HG03520 (cell line): ENCODE measurements at regions not wholly inside any gene's neighbourhood (a gene's known extent, or its start where the extent isn't known, plus 50 kb on each side); places are given as distances from the start of the nearest gene placed in this dataset.
"Not testable (repeated sequence)": the region's sequence is repeated elsewhere in the genome, so short reads cannot be mapped to it uniquely, and the experiment has no call there.

Experiments
- ATAC-seq: cut with Tn5 transposase; IDR thresholded peaks from one replicate; pipeline ENCODE4 v1.9.1; 2021; ENCODE audit warnings: mild to moderate bottlenecking, moderate library complexity; ENCODE audit not compliant: unreplicated experiment

DNA sequence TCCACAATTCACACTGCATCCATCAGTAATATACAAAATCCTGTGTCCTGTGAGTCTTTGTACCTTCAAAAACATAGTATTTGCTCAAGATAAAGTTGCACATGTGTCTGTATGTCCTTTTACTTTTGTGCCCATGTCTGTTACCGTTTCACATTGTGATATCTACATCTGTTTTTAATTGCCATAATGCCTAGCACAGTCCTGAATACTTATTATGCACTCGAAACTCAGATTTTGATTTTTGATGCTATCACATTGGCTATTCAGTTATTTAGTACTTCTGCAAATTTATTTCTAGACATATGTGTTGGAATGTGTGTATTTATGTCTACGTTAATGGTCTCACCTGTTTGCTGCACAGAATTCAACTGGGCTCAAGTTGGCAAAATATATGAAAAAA is 452.8 kb upstream of the ZEB2 start:
- no peak for ATAC-seq

DNA sequence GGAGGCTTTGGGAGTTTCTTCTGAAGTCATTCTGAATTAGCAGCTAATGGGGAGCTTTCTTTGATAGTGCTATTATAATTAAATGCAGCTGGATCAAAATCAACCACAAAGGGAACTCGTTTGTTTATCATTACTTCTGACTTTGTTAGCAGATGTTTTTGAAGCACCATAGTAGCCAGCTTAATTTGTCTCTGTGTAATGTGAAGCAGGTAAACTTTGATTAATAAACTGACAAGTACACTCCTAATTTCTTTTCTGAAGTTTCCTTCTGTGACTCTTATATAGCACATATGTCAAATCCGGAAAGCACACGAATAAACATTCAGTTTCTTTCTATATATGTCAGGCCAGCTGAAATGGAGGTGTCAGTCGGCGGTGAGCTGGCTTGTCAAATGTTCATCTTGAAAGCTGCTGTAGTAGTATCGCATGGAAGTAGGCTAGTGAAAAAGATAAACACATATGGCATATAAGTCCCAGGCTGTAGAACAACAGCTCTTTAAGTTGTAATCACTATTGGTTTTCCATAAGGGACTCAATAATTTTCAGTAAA is 451.9 kb upstream of the ZEB2 start:
- no peak for ATAC-seq

DNA sequence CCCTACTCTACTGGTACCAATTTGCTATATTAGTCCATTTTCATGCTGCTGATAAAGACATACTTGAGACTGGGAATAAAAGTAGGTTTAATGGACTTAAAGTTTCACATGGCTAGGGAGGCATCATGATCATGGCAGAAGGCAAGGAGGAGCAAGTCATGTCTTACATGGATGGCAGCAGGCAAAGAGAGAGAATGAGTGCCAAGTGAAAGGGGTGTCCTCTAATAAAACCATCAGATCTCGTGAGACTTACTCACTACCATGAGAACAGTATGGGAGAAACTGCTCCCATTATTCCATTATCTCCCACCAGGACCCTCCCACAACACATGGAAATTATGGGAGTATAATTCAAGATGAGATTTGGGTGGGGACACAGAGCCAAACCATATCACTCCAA is 450.5 kb upstream of the ZEB2 start:
- ATAC-seq = not testable (repeated sequence)

DNA sequence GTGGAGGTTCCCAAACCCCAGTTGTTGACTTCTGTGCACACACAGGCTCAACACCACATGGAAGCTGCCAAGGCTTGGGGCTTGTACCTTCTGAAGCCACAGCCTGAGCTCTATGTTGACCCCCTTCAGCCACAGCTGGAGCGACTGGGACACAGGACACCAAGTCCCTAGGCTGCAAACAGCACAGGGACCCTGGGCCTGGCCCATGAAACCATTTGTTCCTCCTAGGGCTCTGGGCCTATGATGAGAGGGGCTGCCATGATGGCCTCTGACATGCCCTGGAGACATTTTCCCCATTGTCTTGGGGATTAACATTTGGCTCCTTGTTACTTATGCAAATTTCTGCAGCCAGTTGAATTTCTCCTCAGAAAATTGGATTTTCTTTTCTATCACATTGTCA is 449.6 kb upstream of the ZEB2 start:
- ATAC-seq = not testable (repeated sequence)

DNA sequence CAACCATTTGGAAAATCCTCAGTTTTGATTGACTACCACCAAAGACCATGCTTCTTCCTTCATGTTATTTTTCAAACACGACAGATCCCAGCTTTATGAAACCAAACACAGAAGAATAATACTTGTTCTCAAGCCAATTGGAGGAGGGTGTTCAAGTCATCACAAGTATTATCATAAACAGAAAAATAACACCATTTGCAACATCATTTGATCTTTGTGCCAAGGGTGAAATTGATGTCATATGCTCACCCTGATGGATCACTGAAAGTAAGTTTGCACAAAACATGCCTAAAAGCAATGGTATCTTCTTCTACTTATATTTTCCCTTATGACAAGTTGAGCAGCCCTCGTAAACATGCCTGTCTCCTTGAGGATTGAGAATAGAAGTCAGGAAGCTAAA is 448.0 kb upstream of the ZEB2 start:
- no peak for ATAC-seq

DNA sequence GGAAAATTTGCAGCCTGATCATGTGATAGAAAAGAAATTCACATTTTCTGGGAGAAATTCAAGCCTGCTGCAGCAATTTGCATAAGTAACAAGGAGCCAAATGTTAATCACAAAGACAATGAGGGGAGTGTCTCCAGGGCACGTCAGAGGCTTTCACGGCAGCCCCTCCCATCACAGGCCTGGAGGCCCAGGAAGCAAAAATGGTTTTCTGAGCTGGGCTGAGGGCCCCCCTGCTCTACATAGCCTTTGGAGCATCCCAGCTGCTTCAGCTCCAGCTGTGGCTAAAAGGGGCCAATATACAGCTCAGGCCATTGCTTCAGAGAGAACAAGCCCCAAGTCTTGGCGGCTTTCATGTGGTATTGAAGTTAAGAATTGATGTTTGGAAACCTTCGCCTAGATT is 445.3 kb upstream of the ZEB2 start:
- no peak for ATAC-seq

DNA sequence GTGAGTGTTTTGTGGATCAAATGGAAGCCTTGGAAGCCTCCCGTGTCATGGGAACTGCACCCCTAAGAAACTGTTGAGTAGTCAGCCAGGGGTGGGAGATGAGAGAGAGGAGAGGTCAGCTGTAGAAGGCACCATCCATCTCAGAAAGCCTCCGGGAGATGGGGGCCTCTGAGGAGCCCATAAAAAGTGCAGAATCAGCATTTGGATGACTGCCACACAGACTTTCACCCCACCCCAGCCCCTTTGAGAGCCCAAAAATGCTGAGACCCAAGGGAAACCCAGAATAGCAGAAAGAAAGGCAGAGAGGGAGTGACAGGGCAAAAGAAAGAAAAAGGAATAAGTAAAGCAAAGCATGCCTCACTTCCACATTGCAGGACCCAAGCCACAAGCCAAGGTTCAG is 443.1 kb upstream of the ZEB2 start:
- ATAC-seq = no peak

DNA sequence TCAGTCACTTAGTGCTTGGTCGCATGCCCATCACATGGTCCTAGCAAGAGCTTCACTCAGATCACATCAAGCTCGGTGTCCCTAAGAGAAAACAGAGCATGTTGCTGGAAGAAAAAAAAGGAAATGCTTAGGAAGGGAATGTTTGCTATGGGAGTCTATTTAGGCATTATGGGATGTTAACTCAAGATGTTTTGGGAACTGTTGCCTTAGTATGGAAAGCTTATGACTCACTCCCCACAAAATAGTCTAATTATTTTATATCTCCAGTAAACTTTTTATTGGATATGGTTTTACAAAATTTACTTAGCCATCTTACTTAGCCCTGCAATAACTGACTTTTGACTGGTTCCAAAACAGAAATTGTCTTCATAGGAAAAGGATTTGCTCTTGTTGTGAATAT is 439.5 kb upstream of the ZEB2 start:
- ATAC-seq = no peak

DNA sequence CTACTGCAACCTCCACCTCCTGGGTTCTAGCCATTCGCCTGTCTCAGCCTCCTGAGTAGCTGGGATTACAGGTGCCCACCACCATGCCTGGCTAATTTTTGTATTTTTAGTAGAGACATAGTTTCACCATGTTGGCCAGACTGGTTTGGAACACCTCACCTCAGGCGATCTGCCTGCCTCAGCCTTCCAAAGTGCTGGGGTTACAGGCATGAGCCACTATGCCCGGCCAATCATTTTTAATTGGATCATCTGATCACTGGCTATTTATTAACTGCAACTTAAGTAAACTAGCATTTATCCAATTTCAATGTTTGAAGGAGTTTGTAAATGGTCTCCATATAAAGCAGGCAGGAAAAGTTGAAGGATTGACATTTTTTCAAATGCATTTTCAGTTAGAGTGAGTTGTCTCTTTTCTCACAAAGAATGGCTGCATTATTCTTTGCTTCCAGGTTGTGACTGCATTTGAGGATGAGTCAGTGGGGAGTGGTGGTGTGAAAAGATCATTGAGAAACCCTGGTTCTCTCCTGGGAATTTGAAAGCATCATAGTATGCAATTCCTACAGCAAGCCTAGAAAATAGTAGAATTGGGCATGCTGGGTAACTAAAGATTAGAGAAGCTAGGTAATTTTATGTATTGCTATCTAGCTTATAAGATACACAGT is 431.1 kb upstream of the ZEB2 start:
- ATAC-seq = no peak

DNA sequence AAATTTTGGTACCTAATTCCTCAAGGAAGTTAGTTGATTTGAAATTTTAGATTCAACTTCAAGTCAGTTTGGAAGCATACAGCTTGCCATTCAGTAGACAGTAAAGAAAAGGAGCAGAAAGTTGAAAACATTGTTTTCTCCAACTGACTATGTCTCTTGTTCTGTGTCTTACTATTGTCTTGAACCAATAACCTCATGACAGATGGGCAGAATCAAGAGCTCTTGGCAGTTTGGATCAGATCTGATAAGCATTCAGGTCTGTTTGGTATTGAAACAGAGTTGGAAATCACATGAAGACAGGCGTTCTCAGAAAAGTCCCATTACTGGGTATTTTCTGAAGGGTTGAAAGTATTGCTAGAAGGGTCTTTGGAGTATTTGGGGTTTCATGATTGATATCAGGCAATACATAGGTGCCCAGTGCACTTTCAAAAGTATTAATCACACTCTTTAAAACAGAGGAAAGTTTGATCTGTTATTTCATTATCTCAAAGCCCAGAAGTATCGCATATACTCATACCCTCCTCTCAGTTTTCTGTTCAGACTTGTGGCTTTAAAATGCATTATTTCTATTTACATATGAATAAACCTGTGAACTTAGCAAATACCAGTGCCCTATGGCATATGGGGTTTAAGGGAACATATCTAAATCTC is 428.4 kb upstream of the ZEB2 start:
- no peak for ATAC-seq

DNA sequence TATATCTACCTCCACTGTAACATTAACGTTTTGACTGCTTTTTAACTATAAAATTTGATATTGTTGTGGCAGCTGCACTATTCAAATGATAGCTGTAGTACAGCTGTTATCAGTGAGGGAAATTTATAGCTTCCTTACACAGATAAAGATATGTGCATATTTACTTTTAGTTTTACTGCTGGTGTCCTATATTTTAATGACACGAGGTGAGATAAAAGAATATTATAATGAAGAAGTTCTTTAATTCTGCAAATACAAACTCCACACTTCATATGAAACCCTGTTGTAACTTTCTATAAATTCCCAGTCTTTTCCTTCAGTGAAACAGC is 427.8 kb upstream of the ZEB2 start:
- no peak for ATAC-seq

DNA sequence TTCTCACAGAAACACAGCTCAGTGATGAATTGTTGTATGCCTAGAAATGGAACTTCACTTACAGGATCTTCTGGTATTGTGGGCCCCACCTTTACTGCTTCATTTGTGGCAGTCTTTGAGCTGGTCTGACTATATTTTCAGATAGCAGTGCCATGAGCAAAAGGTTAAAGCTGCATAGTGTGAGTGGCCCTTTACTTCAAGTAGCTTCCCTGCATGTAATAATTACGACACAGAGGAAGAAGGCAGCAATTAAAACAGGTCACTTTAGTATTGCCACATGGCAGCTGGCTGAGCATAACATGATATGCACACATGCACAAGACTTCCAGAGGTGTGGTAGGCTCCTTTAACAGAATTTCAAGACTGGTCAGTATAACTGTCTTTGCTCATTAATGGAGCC is 426.3 kb upstream of the ZEB2 start:
- ATAC-seq = no peak

DNA sequence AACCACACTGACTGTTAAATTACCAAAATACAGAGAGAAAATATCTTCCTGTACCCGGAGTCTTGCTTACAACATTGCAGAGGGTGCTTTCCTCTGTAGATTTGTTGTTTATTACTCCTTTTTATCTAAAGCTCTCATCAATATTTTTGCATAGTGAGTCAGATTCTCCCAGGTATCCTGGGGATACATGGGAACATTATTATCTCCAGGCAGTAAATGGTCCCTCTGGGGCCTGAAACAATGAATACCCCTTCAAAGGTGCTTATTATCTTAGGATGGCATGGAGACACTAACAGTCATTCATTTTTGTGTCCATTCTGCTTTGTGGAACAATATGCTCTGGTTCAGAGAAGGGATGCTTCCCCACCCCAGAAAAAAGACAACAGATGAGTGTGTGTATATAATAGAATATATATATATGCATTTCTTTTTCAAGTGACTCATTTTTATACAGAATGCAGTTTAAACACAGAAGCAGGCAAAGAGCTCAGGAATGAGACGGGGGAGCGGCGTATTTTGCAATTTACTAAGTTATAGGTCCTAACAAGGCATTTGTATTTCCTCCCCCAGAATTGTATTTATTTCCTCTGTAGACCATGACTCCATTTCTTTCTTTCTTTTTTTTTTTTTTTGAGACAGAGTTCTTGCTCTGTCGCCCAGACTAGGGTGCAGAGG is 424.8 kb upstream of the ZEB2 start:
- no peak for ATAC-seq

DNA sequence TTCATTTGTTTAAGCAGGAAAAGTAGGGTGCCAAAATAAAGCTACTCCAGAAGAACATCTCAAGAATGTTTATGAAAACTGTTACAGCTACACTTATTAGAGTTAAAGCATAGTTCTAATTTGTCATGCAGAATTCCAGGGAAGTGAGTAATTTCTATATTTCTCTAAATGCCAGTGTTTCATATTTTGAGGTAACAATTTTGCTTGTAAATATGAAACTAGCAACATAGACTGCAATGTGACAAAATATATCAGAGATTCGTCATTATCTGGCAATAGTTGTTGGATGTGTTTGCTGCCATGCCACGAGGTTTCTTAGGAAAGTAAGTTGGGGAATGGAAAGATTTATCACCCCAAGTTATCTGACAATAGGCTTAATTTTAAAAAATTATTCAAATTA is 424.1 kb upstream of the ZEB2 start:
- ATAC-seq = no peak

DNA sequence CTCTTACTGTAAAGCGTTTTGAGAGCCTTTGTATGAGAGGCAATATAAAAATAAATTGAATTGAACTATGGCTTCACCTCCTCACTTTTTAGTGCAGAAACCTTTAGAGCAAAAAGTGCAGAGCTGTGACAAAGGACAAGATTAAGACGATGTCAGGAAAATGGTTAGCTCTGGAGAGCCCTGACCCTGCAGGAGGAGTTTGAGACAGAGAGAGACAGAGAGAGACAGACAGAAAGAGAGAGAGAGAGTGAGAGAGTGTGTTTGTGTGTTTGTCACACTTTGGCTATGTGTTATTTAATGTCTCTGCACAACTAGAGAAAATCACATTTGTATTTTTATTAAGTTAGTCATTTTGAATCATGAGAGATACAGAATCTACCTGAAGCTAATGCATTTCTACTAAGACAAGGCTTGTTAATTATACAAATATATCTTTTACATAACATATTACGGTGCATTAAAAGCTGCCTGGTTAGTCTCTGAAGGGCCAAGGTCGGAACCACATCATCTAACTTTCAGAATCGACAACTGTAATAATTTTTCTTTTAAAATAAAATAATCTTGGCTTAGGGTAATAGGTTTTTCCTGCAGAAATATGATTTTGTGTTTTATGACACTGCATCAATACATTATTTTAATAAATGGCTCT is 423.5 kb upstream of the ZEB2 start:
- no peak for ATAC-seq

DNA sequence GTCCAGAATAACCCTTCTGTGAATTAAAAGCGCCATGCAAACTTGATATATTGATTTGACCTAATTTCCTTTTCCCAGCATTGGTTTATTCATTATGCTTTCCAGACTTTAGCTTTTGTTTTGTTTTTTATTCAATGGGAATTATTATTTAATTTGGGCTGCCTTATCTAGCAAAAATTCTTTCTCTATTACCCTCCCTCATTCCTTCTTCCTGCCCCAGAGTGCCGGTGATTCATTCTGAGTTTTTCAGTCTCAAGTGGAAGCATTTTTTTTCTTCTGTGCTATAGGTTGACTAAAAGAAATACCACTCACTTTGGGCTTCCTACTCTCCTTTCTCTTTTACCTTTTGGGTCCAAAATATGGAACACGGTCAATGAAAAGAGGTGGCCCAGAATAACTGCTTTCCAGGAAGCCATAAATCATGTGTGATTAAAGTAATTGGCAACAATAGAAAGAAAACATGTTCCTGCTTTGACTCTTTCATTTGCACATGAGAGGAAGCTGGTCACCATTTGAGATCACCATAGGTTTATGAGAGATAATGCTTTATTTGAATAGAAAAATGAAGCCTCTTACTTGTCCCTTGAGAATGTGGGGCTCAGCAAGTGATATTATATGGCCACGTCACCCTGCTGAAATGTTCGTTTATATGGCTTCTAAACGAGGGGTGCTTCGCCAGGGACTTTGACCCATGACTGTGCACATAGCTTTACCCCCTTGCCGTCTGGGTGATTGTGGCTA is 422.8 kb upstream of the ZEB2 start:
- ATAC-seq = no peak

DNA sequence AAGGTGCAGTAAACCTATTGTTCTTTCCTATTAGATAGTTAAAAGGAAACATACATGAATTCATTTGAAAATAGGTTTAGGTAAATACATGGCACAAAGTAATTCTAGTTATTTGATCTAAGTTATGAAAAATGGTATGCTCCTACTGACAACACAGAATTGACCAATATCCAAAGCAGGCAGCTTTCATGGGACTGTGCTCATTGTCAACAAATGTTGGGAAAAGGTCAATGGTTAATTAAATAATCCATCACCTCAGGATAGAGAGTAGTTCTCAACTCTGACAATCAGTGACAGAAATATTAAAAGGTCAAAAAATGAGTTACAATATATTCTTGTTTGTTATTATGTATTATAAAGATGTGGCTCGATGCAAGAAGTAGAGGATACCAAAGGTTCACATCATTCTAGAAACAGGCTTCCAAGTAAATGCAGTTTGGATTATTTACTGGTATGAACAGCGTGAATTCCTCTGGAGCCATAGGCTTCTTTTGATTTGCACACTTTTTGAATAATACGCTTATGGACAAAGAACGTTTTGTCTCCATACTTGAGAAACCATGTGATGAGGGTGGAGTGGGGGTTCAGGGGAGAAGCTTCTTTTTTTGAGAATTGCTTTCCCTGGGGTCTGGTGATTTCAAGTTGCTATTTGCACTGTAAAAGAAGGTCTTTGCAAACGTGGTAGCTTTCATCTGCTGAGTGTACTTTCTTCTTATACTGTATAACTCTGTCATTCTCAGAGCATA is 422.0 kb upstream of the ZEB2 start:
- ATAC-seq = no peak

DNA sequence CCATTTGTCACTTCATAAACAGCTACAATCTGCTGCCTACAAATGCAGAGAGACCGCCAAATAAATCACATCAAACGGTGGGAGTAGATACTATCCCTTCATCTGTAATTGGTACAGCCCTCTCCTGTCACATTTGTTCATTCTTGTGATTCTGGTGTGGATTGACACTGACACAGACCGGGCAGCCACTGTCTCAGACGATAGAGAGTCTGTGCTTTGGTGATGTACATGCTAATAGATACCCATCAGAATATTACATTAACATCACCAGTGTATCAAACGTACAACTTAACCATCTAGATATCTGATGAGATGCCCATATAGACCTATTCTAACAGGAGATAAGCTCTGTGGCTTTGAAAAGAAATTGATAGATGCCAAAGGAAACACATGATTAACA is 419.7 kb upstream of the ZEB2 start:
- no peak for ATAC-seq

DNA sequence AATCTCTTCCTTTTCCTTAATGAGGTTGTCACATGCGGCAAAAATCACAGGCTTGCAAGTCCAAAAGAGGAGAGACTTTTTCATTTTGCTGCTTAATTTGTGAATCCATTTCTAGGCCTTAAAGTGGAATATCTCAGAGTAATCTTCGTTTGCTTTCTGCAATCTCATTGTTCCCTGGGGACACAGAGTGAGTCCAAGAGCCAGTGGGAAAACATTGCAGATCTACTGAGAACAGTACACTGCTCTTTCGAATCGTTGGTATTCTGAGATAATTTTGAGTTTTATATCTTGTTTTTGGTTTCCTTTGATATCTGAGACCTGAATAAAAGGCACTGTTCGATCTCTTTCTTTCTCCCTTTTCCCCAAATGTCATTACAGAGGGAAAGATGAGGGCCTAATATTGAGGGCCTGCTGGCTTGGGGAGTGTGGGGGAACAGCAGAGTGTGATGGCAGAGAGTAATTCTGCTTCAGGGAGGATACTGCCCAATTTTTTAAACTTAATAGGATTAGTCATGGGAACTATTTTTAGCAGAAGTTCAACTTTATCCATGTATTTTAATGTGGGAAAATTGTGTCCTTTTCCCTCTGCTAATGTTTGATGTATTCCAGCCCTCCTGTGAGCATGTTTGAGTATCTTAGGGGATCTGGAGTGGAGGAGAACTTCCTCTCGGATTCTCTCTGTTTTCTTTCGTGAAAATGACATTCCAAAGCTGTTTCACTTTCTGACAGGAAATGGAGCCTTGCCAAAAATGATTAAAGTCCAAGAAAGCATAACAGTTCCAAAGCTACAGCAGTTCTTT is 418.2 kb upstream of the ZEB2 start:
- ATAC-seq = no peak

DNA sequence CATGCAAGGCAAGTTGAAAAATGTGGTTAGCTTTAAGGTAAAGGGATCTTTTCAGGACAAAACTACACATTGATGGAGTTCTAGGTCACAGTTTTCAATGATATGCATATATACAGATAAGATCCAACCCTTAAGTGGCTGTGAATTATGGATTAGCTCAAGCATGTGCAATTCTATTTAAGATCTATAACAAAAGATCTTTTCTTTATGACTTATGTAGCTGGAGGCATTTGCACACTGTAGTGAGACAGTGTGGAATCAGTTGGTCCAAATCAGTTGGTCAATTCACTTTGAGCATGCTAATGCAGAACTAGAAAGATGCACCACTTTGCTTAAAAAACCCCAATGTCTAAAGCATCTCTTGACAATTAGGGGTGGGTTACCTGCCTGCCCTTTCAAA is 417.1 kb upstream of the ZEB2 start:
- no peak for ATAC-seq
